ENCODE measurements at regions not wholly inside any gene's neighbourhood (a gene's known extent, or its start where the extent isn't known, plus 50 kb on each side); places are given as distances from the start of the nearest gene placed in this dataset.

- no peaks in the 10 kb centered on the region for H3K4me1 ChIP-seq
- no peaks in the 10 kb centered on the region for H3K36me3 ChIP-seq
- no peaks in the 10 kb centered on the region for H3K27me3 ChIP-seq
- H3K9me3 ChIP-seq: no peaks in the 10 kb centered on the region
- no peak for TF ChIP-seq CTCF (IDR thresholded peaks at IDR 0.05)
- TF ChIP-seq POLR2A (IDR thresholded peaks at IDR 0.05): no peak
- DNase-seq: no peak
- no peak overlapping the region for H3K4me3 ChIP-seq
- no peak overlapping the region for H3K27ac ChIP-seq
Measured at GRCh38 chr1:217272385-217272784, 358.5 kb downstream of the GPATCH2 start.

GRCh38 chr1:217270101-217270500 lies 360.8 kb downstream of the GPATCH2 start:
- Histone ChIP-seq H3K36me3 (no peaks in the 10 kb centered on the region), H3K4me3 (no peak overlapping the region), H3K9me3 (no peaks in the 10 kb centered on the region), H3K27me3 (no peaks in the 10 kb centered on the region), H3K27ac (no peak overlapping the region), H3K4me1 (no peaks in the 10 kb centered on the region)
- no peak for DNase-seq
- TF ChIP-seq POLR2A (IDR thresholded peaks at IDR 0.05): no peak
- TF ChIP-seq CTCF (IDR thresholded peaks at IDR 0.05): no peak

- Histone ChIP-seq H3K27ac (no peak overlapping the region), H3K9me3 (no peaks in the 10 kb centered on the region), H3K27me3 (no peaks in the 10 kb centered on the region), H3K36me3 (no peaks in the 10 kb centered on the region), H3K4me3 (no peak overlapping the region), H3K4me1 (no peaks in the 10 kb centered on the region)
- TF ChIP-seq CTCF (IDR thresholded peaks at IDR 0.05) (no peak), POLR2A (IDR thresholded peaks at IDR 0.05) (no peak)
- no peak for DNase-seq
Measured at GRCh38 chr1:217268058-217268457, 362.8 kb downstream of the GPATCH2 start.

- H3K9me3 ChIP-seq: no peaks in the 10 kb centered on the region
- no peaks in the 10 kb centered on the region for H3K4me1 ChIP-seq
- DNase-seq: no peak
- H3K4me3 ChIP-seq: no peak overlapping the region
- H3K27ac ChIP-seq: no peak overlapping the region
- no peak for TF ChIP-seq CTCF (IDR thresholded peaks at IDR 0.05)
- no peak for TF ChIP-seq POLR2A (IDR thresholded peaks at IDR 0.05)
- no peaks in the 10 kb centered on the region for H3K27me3 ChIP-seq
- no peaks in the 10 kb centered on the region for H3K36me3 ChIP-seq
Measured at GRCh38 chr1:217261636-217262035, 369.3 kb downstream of the GPATCH2 start.

- TF ChIP-seq POLR2A (IDR thresholded peaks at IDR 0.05) (no peak), CTCF (IDR thresholded peaks at IDR 0.05) (no peak)
- H3K27me3 ChIP-seq: no peaks in the 10 kb centered on the region
Measured at GRCh38 chr1:217260676-217261075, 370.2 kb downstream of the GPATCH2 start.

GRCh38 chr1:217253985-217254384 lies 376.9 kb downstream of the GPATCH2 start:
- Histone ChIP-seq H3K27ac (no peak overlapping the region), H3K4me1 (no peaks in the 10 kb centered on the region), H3K27me3 (no peaks in the 10 kb centered on the region), H3K9me3 (no peaks in the 10 kb centered on the region), H3K4me3 (no peak overlapping the region), H3K36me3 (no peaks in the 10 kb centered on the region)
- no peak for DNase-seq
- TF ChIP-seq CTCF (IDR thresholded peaks at IDR 0.05) (no peak), POLR2A (IDR thresholded peaks at IDR 0.05) (no peak)

More at GRCh38 chr1:217260676-217261075, 370.2 kb downstream of the GPATCH2 start:
- Histone ChIP-seq H3K4me3 (no peak overlapping the region), H3K9me3 (no peaks in the 10 kb centered on the region), H3K4me1 (no peaks in the 10 kb centered on the region), H3K27ac (no peak overlapping the region), H3K36me3 (no peaks in the 10 kb centered on the region)
- DNase-seq: no peak
